HEK293 (cell line): ENCODE measurements at regions not wholly inside any gene's neighbourhood (a gene's known extent, or its start where the extent isn't known, plus 50 kb on each side); places are given as distances from the start of the nearest gene placed in this dataset.
"Not testable (repeated sequence)": the region's sequence is repeated elsewhere in the genome, so short reads cannot be mapped to it uniquely, and the experiment has no call there.

Source experiments
- CTCF ChIA-PET: fragments of 350-600 bp; formaldehyde crosslinking; extraction: SDS; loops from one replicate; lab custom pipeline; 2021; ENCODE audit warnings: antibody characterized with exemption; lab: Yijun Ruan, JAX
- POLR2A ChIA-PET: fragments of 300-600 bp; formaldehyde crosslinking; extraction: SDS; loops from one replicate; lab custom pipeline; 2020; ENCODE audit warnings: antibody characterized with exemption, inconsistent platforms; lab: Yijun Ruan, JAX
- H3K27ac ChIP-seq: fragments of 200-500 bp; sonication (Bioruptor generic); 2 replicates; pipeline ENCODE4 v1.5.1; 2014; ENCODE audit warnings: low read depth, low read length, control low read depth, inconsistent platforms; ENCODE audit errors: extremely low read depth
- H3K36me3 ChIP-seq, 2 experiments: fragments of 200-500 bp in 1 of 2; sonication (Bioruptor generic) in 1 of 2; 1 replicate in 1 of 2; 2 replicates in 1 of 2; pipeline ENCODE4 v1.5.1; 2014 to 2017; ENCODE audit warnings: inconsistent platforms in 2 of 2, low read length in 2 of 2; ENCODE audit not compliant: control insufficient read depth in 2 of 2, insufficient read depth in 1 of 2
- H3K4me1 ChIP-seq: fragments of 200-500 bp; sonication (Bioruptor generic); 2 replicates; pipeline ENCODE4 v1.5.1; 2014; ENCODE audit warnings: mild to moderate bottlenecking, low read length, inconsistent platforms; ENCODE audit not compliant: control insufficient read depth, insufficient read depth
- H3K4me3 ChIP-seq: 2 replicates; pipeline ENCODE4 v1.5.1; 2011; ENCODE audit warnings: low read depth, mild to moderate bottlenecking, control low read depth, low read length, moderate library complexity
- H3K9me3 ChIP-seq: fragments of 200-500 bp; sonication (Bioruptor generic); 2 replicates; pipeline ENCODE4 v1.5.1; 2014; ENCODE audit warnings: low read depth, low read length, inconsistent platforms; ENCODE audit not compliant: control insufficient read depth, insufficient read depth
- GLI2 ChIP-seq: fragments of 450-650 bp; formaldehyde crosslinking; IDR thresholded peaks from 2 replicates; pipeline ENCODE4; 2017; ENCODE audit warnings: missing biosample characterization, missing genetic modification characterization, low read depth, borderline replicate concordance
- GLIS1 ChIP-seq: fragments of 450-650 bp; formaldehyde crosslinking; IDR thresholded peaks from 2 replicates; pipeline ENCODE4 v1.5.1; 2016; ENCODE audit warnings: missing biosample characterization, missing genetic modification characterization
- GLIS2 ChIP-seq: fragments of 450-650 bp; formaldehyde crosslinking; IDR thresholded peaks from 2 replicates; pipeline ENCODE4 v1.5.1; 2016; ENCODE audit warnings: missing biosample characterization, missing genetic modification characterization
- MEIS1 ChIP-seq: sonication (generic); formaldehyde crosslinking; IDR thresholded peaks from 2 replicates; pipeline ENCODE4 v1.8.1; 2022; ENCODE audit warnings: missing genetic modification reagents, mild to moderate bottlenecking, borderline replicate concordance
- REPIN1 ChIP-seq: fragments of 450-650 bp; formaldehyde crosslinking; IDR thresholded peaks from 2 replicates; pipeline ENCODE4 v1.5.1; 2017; ENCODE audit warnings: missing biosample characterization, missing genetic modification characterization, low read depth
- ZNF175 ChIP-seq: fragments of 450-650 bp; formaldehyde crosslinking; IDR thresholded peaks from 2 replicates; pipeline ENCODE4 v1.5.1; 2016; ENCODE audit warnings: missing biosample characterization, missing genetic modification characterization
- ZNF223 ChIP-seq: fragments of 450-650 bp; formaldehyde crosslinking; IDR thresholded peaks from 2 replicates; pipeline ENCODE4 v1.5.1; 2016; ENCODE audit warnings: missing biosample characterization, missing genetic modification characterization
- ZNF311 ChIP-seq: fragments of 450-650 bp; formaldehyde crosslinking; IDR thresholded peaks from 2 replicates; pipeline ENCODE4 v1.5.1; 2017; ENCODE audit warnings: missing biosample characterization, missing genetic modification characterization, borderline replicate concordance
- ZNF549 ChIP-seq: fragments of 450-650 bp; IDR thresholded peaks from 2 replicates; pipeline ENCODE4 v1.5.1; 2018; ENCODE audit warnings: missing biosample characterization, missing genetic modification characterization, mild to moderate bottlenecking, inconsistent platforms, moderate library complexity
- ZNF596 ChIP-seq: fragments of 450-650 bp; IDR thresholded peaks from 2 replicates; pipeline ENCODE4 v1.5.0; 2018; ENCODE audit warnings: missing biosample characterization, mild to moderate bottlenecking, missing genetic modification characterization, moderate library complexity
- ZNF610 ChIP-seq: fragments of 450-650 bp; formaldehyde crosslinking; IDR thresholded peaks from 2 replicates; pipeline ENCODE4 v1.5.1; 2016; ENCODE audit warnings: missing biosample characterization, missing genetic modification characterization, borderline replicate concordance
- ZNF664 ChIP-seq: fragments of 450-650 bp; formaldehyde crosslinking; IDR thresholded peaks from 2 replicates; pipeline ENCODE4 v1.5.1; 2016; ENCODE audit warnings: missing biosample characterization, missing genetic modification characterization
- ZNF692 ChIP-seq: fragments of 450-650 bp; formaldehyde crosslinking; IDR thresholded peaks from 2 replicates; pipeline ENCODE4 v1.5.1; 2016; ENCODE audit warnings: missing biosample characterization, missing genetic modification characterization
- ZNF830 ChIP-seq: fragments of 450-650 bp; IDR thresholded peaks from 2 replicates; pipeline ENCODE4 v1.5.0; 2018; ENCODE audit warnings: missing biosample characterization, missing genetic modification characterization, low read depth, mild to moderate bottlenecking, moderate library complexity
- ZSCAN16 ChIP-seq: fragments of 450-650 bp; formaldehyde crosslinking; IDR thresholded peaks from 2 replicates; pipeline ENCODE4 v1.5.1; 2016; ENCODE audit warnings: missing biosample characterization, missing genetic modification characterization
- TF ChIP-seq, protein P1 (sequence below): fragments of 450-650 bp; formaldehyde crosslinking; IDR thresholded peaks from 2 replicates; pipeline ENCODE4 v1.5.1; 2016; ENCODE audit warnings: missing biosample characterization, missing genetic modification characterization
- TF ChIP-seq, protein P2 (sequence below): fragments of 450-650 bp; formaldehyde crosslinking; IDR thresholded peaks from 2 replicates; pipeline ENCODE4 v1.5.1; 2016; ENCODE audit warnings: missing biosample characterization, missing genetic modification characterization, borderline replicate concordance
- TF ChIP-seq, protein P3 (sequence below): fragments of 450-650 bp; formaldehyde crosslinking; IDR thresholded peaks from 2 replicates; pipeline ENCODE4 v1.5.1; 2016; ENCODE audit warnings: missing biosample characterization, missing genetic modification characterization, borderline replicate concordance

DNA sequence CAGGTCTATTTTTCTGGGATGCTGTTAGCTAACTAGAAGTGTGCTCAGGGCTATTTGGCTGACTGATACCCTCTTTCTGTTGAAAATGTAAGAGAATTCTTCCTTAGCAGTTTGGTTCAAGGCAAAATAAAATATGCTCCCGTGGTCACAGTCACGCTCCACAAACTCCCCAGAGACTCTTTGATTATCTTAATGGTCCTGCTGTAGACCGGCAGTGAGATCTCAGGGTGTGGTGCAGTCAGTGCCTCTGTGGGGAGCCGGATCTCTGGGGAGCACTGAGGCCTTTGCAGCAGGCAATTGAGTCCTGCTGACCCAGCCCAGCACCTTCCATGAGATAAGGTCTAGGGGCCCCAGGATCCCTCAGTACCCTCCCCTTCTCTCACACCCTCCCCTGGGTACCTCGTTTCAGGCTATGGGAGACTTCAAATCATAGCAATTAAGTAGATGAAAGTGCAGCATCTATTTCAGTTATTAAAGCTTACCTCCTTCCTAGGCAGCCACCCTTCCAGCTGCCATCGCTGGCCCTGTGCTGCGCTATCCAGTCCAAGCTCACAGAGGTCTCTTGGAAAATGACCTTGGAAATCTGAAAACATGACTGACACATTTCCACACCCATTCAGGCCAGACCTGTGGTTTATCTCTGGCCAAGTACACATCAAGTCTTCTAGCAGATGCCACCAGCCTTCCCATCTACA, 98.1 kb downstream of the SEC16B start (continued):
- TF ChIP-seq GLIS1: peak; percentile 64
- no peak for TF ChIP-seq ZNF610 (tag by site-specific recombination)
- no peak for TF ChIP-seq ZSCAN16 (tag by site-specific recombination)
- no peak for TF ChIP-seq ZNF830

- CTCF ChIA-PET: no interaction called here
- no peaks in the 10 kb centered on the region for H3K36me3 ChIP-seq
- no peak overlapping the region for H3K4me3 ChIP-seq
- H3K27ac ChIP-seq: no peak overlapping the region
- no peaks in the 10 kb centered on the region for H3K4me1 ChIP-seq
- no peaks in the 10 kb centered on the region for H3K9me3 ChIP-seq
- TF ChIP-seq ZNF311 (tag by site-specific recombination): no peak
- TF ChIP-seq, protein P1, sequence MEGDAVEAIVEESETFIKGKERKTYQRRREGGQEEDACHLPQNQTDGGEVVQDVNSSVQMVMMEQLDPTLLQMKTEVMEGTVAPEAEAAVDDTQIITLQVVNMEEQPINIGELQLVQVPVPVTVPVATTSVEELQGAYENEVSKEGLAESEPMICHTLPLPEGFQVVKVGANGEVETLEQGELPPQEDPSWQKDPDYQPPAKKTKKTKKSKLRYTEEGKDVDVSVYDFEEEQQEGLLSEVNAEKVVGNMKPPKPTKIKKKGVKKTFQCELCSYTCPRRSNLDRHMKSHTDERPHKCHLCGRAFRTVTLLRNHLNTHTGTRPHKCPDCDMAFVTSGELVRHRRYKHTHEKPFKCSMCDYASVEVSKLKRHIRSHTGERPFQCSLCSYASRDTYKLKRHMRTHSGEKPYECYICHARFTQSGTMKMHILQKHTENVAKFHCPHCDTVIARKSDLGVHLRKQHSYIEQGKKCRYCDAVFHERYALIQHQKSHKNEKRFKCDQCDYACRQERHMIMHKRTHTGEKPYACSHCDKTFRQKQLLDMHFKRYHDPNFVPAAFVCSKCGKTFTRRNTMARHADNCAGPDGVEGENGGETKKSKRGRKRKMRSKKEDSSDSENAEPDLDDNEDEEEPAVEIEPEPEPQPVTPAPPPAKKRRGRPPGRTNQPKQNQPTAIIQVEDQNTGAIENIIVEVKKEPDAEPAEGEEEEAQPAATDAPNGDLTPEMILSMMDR (tag by site-specific recombination): no peak
- no peak for TF ChIP-seq GLIS2 (tag by site-specific recombination)
- no peak for TF ChIP-seq ZNF692 (tag by site-specific recombination)
- TF ChIP-seq ZNF549: no peak
- TF ChIP-seq, protein P2, sequence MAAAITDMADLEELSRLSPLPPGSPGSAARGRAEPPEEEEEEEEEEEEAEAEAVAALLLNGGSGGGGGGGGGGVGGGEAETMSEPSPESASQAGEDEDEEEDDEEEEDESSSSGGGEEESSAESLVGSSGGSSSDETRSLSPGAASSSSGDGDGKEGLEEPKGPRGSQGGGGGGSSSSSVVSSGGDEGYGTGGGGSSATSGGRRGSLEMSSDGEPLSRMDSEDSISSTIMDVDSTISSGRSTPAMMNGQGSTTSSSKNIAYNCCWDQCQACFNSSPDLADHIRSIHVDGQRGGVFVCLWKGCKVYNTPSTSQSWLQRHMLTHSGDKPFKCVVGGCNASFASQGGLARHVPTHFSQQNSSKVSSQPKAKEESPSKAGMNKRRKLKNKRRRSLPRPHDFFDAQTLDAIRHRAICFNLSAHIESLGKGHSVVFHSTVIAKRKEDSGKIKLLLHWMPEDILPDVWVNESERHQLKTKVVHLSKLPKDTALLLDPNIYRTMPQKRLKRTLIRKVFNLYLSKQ (tag by site-specific recombination): no peak
- TF ChIP-seq ZNF664 (tag by site-specific recombination): no peak
- no peak for TF ChIP-seq ZNF223 (tag by site-specific recombination)
- TF ChIP-seq MEIS1: no peak
- no peak for TF ChIP-seq ZNF175 (tag by site-specific recombination)
- no peak for TF ChIP-seq GLIS1
- TF ChIP-seq, all 188 proteins: peak for 0
- POLR2A ChIA-PET: no interaction called here
Observed at GRCh38 chr1:177869586-177869985, 100.3 kb downstream of the SEC16B start.

DNA sequence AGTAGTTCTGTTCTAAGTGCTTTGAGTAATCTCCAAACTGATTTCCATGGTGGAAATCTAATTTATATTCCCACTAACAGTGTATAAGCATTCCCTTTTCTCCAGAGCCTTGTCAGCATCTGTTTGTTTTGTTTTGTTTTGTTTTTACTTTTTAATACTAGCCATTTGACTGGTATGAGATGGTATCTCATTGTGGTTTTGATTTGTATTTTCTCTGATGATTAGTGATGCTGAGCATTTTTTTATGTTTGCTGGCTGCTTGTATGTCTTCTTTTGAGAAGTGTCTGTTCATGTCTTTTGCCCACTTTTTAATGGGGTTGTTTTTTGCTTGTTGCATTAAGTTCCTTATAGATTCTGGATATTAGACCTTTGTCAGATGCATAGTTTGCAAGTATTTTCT, 100.8 kb downstream of the SEC16B start:
- H3K36me3 ChIP-seq, H3K4me1 ChIP-seq, POLR2A ChIA-PET, H3K9me3 ChIP-seq, CTCF ChIA-PET, H3K27ac ChIP-seq, H3K4me3 ChIP-seq: not testable (repeated sequence)

GRCh38 chr1:177865807-177866206, 104.1 kb downstream of the SEC16B start:
- Histone ChIP-seq H3K9me3 (no peaks in the 10 kb centered on the region), H3K4me3 (no peak overlapping the region), H3K4me1 (no peaks in the 10 kb centered on the region), H3K27ac (no peak overlapping the region), H3K36me3 (no peaks in the 10 kb centered on the region)
- CTCF ChIA-PET: no interaction called here
- POLR2A ChIA-PET: no interaction called here
- TF ChIP-seq ZNF175 (tag by site-specific recombination): no peak
- TF ChIP-seq, protein P3, sequence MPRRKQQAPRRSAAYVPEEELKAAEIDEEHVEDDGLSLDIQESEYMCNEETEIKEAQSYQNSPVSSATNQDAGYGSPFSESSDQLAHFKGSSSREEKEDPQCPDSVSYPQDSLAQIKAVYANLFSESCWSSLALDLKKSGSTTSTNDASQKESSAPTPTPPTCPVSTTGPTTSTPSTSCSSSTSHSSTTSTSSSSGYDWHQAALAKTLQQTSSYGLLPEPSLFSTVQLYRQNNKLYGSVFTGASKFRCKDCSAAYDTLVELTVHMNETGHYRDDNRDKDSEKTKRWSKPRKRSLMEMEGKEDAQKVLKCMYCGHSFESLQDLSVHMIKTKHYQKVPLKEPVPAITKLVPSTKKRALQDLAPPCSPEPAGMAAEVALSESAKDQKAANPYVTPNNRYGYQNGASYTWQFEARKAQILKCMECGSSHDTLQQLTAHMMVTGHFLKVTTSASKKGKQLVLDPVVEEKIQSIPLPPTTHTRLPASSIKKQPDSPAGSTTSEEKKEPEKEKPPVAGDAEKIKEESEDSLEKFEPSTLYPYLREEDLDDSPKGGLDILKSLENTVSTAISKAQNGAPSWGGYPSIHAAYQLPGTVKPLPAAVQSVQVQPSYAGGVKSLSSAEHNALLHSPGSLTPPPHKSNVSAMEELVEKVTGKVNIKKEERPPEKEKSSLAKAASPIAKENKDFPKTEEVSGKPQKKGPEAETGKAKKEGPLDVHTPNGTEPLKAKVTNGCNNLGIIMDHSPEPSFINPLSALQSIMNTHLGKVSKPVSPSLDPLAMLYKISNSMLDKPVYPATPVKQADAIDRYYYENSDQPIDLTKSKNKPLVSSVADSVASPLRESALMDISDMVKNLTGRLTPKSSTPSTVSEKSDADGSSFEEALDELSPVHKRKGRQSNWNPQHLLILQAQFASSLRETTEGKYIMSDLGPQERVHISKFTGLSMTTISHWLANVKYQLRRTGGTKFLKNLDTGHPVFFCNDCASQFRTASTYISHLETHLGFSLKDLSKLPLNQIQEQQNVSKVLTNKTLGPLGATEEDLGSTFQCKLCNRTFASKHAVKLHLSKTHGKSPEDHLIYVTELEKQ (tag by site-specific recombination): no peak
- TF ChIP-seq GLI2 (tag by site-specific recombination): no peak
- TF ChIP-seq REPIN1 (tag by site-specific recombination): no peak
- TF ChIP-seq ZNF596 (tag by site-specific recombination): no peak
